ENCODE measurements at regions not wholly inside any gene's neighbourhood (a gene's known extent, or its start where the extent isn't known, plus 50 kb on each side); places are given as distances from the start of the nearest gene placed in this dataset.

DNA sequence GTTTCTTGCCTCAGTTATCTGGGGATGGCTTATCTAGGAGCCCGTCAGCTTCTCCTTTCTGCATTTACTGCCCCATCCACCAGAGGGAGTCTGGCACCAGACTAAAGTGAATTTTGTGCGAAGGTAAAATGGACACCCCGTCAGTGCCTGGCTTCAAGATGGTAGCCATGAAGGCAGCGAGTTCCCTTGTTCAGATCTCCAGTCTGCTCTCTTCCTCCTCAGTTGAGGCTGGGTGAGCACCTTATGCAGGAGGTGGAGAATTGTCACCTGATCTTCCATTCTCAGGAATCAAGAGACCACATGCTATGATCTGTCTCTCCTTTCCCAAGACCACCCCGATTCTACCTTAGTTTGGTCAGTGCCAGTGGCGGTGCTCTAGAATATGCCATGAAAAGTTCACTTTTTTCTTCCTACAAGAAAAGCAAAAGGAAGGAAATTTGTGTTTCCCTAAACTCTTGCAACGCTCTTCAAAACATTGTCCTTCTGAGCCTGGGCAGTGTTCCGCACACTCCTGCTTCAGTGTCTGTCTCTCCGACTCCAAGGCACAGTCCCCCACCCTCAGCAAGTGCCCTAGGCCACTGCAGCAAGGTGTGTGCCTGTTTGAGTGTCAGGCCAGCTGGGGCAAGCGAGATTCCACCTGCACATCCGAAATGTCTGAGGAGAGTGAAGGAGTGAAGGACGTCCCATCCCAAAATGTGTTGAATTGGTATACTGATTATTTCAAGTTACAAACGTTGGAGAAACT lies 168.6 kb downstream of the SS18 start:
- H3K27ac ChIP-seq (ENCODE audit: insufficient read depth, low read depth, low read length), result no peak overlapping the region
- no peak overlapping the region for H3K9ac ChIP-seq (replicated peaks; ENCODE audit: extremely low read depth, insufficient read depth, low read length)
- H3K4me2 ChIP-seq (ENCODE audit: insufficient read depth, low read length), result no peak overlapping the region
- H3K27me3 ChIP-seq (ENCODE audit: control insufficient read depth in 2 of 2, insufficient read depth in 2 of 2, low read length in 2 of 2), result peaks cover under 1 to 2% of the 10 kb centered on the region in 2 experiments
- H3K4me1 ChIP-seq (ENCODE audit: control insufficient read depth, extremely low read depth, insufficient read depth, low read length), result no peaks in the 10 kb centered on the region
- intact Hi-C loops (cut with micrococcal nuclease) (loop anchor here (1.0 to 5.0 kb wide), 2 partner anchors 237 to 725 kb away; no protein-coding TSS in a partner anchor), dilution Hi-C loops (cut with MboI; ENCODE audit: extremely low pct_ligation_motif_present, low sequenced_read_pairs) (no loop called here)
- TF ChIP-seq CTCF (IDR thresholded peaks at IDR 0.05; ENCODE audit: extremely low read depth in 1 of 2, insufficient read depth in 1 of 2, low read depth in 1 of 2, low read length in 2 of 2) (peak; percentile 53 to 64), JUN (IDR thresholded peaks at IDR 0.05; ENCODE audit: borderline replicate concordance, insufficient read depth, insufficient read length, low read depth) (no peak)
- FAIRE-seq (peak; percentile 24), DNase-seq (ENCODE audit: low read depth, low spot score) (peak; percentile 35)
- H3K9me1 ChIP-seq (replicated peaks; ENCODE audit: control insufficient read depth, extremely low read depth, insufficient read depth, low read length), result no peaks in the 10 kb centered on the region
- no peaks in the 10 kb centered on the region for H4K20me1 ChIP-seq (replicated peaks; ENCODE audit: control insufficient read depth, extremely low read depth, insufficient read depth, low read length)
- no peaks in the 10 kb centered on the region for H3K9me3 ChIP-seq (replicated peaks; ENCODE audit: control insufficient read depth, insufficient read depth, low read length)
- ChIA-PET CTCF (interaction anchor here (0.6 to 1.8 kb wide), 13 partner anchors 10 to 729 kb away, joined by 3 to 19 read pairs (median 5); no protein-coding TSS in a partner anchor), POLR2A (no interaction called here)
- no TSS peak for BruUV-seq (replicated peaks)
- H3K4me3 ChIP-seq (replicated peaks in 1 of 3; ENCODE audit: insufficient read depth in 1 of 3, low read depth in 1 of 3, low read length in 3 of 3), result no peak overlapping the region
- H2AFZ ChIP-seq (ENCODE audit: low read depth, low read length), result no peak overlapping the region
- no peaks in the 10 kb centered on the region for H3K36me3 ChIP-seq (ENCODE audit: control insufficient read depth in 2 of 2, extremely low read depth in 1 of 2, insufficient read depth in 2 of 2, low read length in 2 of 2)
- no peaks in the 10 kb centered on the region for H3K79me2 ChIP-seq (ENCODE audit: control insufficient read depth, insufficient read depth, low read length)

- POLR2A ChIA-PET, result no interaction called here
- Histone ChIP-seq H4K20me1 (replicated peaks; ENCODE audit: control insufficient read depth, extremely low read depth, insufficient read depth, low read length) (no peaks in the 10 kb centered on the region), H3K4me1 (ENCODE audit: control insufficient read depth, extremely low read depth, insufficient read depth, low read length) (no peaks in the 10 kb centered on the region), H3K27ac (ENCODE audit: insufficient read depth, low read depth, low read length) (no peak overlapping the region), H3K4me3 (replicated peaks in 1 of 3; ENCODE audit: insufficient read depth in 1 of 3, low read depth in 1 of 3, low read length in 3 of 3) (no peak overlapping the region), H3K79me2 (ENCODE audit: control insufficient read depth, insufficient read depth, low read length) (no peaks in the 10 kb centered on the region), H3K36me3 (ENCODE audit: control insufficient read depth in 2 of 2, extremely low read depth in 1 of 2, insufficient read depth in 2 of 2, low read length in 2 of 2) (no peaks in the 10 kb centered on the region), H3K9me1 (replicated peaks; ENCODE audit: control insufficient read depth, extremely low read depth, insufficient read depth, low read length) (no peaks in the 10 kb centered on the region), H3K9me3 (replicated peaks; ENCODE audit: control insufficient read depth, insufficient read depth, low read length) (no peaks in the 10 kb centered on the region), H2AFZ (ENCODE audit: low read depth, low read length) (no peak overlapping the region), H3K9ac (replicated peaks; ENCODE audit: extremely low read depth, insufficient read depth, low read length) (no peak overlapping the region), H3K27me3 (ENCODE audit: control insufficient read depth in 2 of 2, insufficient read depth in 2 of 2, low read length in 2 of 2) (peaks cover 6 to 9% of the 10 kb centered on the region in 2 experiments), H3K4me2 (ENCODE audit: insufficient read depth, low read length) (no peak overlapping the region)
- dilution Hi-C loops (cut with MboI; ENCODE audit: extremely low pct_ligation_motif_present, low sequenced_read_pairs) (no loop called here), intact Hi-C loops (cut with micrococcal nuclease) (no loop called here)
- BruUV-seq (replicated peaks), result no TSS peak
- CTCF ChIA-PET, result no interaction called here
- no peak for DNase-seq (ENCODE audit: low read depth, low spot score)
- no peak for FAIRE-seq
- TF ChIP-seq GATA2 (IDR thresholded peaks at IDR 0.05; ENCODE audit: insufficient read depth, insufficient read length, low read depth, low read length) (no peak), JUN (IDR thresholded peaks at IDR 0.05; ENCODE audit: borderline replicate concordance, insufficient read depth, insufficient read length, low read depth) (no peak), MYC (IDR thresholded peaks at IDR 0.05; ENCODE audit: low read depth, low read length) (no peak), EZH2 (IDR thresholded peaks at IDR 0.05; ENCODE audit: borderline replicate concordance, low read depth, low read length, severe bottlenecking) (no peak), CTCF (IDR thresholded peaks at IDR 0.05; ENCODE audit: extremely low read depth in 1 of 2, insufficient read depth in 1 of 2, low read depth in 1 of 2, low read length in 2 of 2) (peak in 1 of 2 donors; percentile 8), FOS (IDR thresholded peaks at IDR 0.05; ENCODE audit: borderline replicate concordance, insufficient read depth, low read length) (no peak), POLR2AphosphoS5 (IDR thresholded peaks at IDR 0.05; ENCODE audit: insufficient read depth, low read depth, low read length) (no peak), POLR2A (IDR thresholded peaks at IDR 0.05; ENCODE audit: low read depth, low read length) (no peak)
These were observed 174.5 kb downstream of the SS18 start for GRCh38 chr18:25915907-25916306.
